Activated CD4-positive, alpha-beta T cell treated with anti-CD3 and anti-CD28 coated beads, Interleukin-10, Interleukin-2, amounts not matched to agents 100 ng/mL and 50 ng/mL, durations not matched to agents 16 hours and 8 hours (primary cell): ENCODE measurements at regions not wholly inside any gene's neighbourhood (a gene's known extent, or its start where the extent isn't known, plus 50 kb on each side); places are given as distances from the start of the nearest gene placed in this dataset.
"Not testable (repeated sequence)": the region's sequence is repeated elsewhere in the genome, so short reads cannot be mapped to it uniquely, and the experiment has no call there.

Experiments
- DNase-seq: peaks from one replicate; pipeline ENCODE4 v3.0.0-alpha.2; 2020

GRCh38 chr5:116858705-116859333 is 284.2 kb upstream of the SEMA6A start:
- DNase-seq, result no peak

- not testable (repeated sequence) for DNase-seq
Observed at GRCh38 chr5:116858020-116858419, 283.4 kb upstream of the SEMA6A start.

- DNase-seq, result no peak
Observed at GRCh38 chr5:116856271-116856670, 281.6 kb upstream of the SEMA6A start.

GRCh38 chr5:116853992-116854391 is 279.4 kb upstream of the SEMA6A start:
- DNase-seq, result no peak

- no peak for DNase-seq
Observed at GRCh38 chr5:116848954-116849581, 274.4 kb upstream of the SEMA6A start.

- no peak for DNase-seq
Observed at GRCh38 chr5:116847960-116848359, 273.3 kb upstream of the SEMA6A start.

GRCh38 chr5:116844015-116844414 is 269.4 kb upstream of the SEMA6A start:
- no peak for DNase-seq

- DNase-seq, result no peak
Observed at GRCh38 chr5:116842514-116842961, 267.9 kb upstream of the SEMA6A start.

GRCh38 chr5:116841734-116842133 is 267.1 kb upstream of the SEMA6A start:
- no peak for DNase-seq

GRCh38 chr5:116838011-116838536 is 263.5 kb upstream of the SEMA6A start:
- DNase-seq, result no peak

GRCh38 chr5:116834796-116835515 is 260.3 kb upstream of the SEMA6A start:
- no peak for DNase-seq

- DNase-seq, result no peak
Observed at GRCh38 chr5:116830079-116830478, 255.5 kb upstream of the SEMA6A start.

GRCh38 chr5:116827078-116827477 is 252.5 kb upstream of the SEMA6A start:
- no peak for DNase-seq

GRCh38 chr5:116825486-116825885 is 250.9 kb upstream of the SEMA6A start:
- DNase-seq, result no peak

GRCh38 chr5:116824751-116825438 is 250.3 kb upstream of the SEMA6A start:
- DNase-seq, result no peak

- no peak for DNase-seq
Observed at GRCh38 chr5:116814626-116815385, 240.2 kb upstream of the SEMA6A start.

- DNase-seq, result no peak
Observed at GRCh38 chr5:116813906-116814305, 239.3 kb upstream of the SEMA6A start.

GRCh38 chr5:116813356-116813755 is 238.7 kb upstream of the SEMA6A start:
- DNase-seq, result no peak

GRCh38 chr5:116810951-116811350 is 236.3 kb upstream of the SEMA6A start:
- DNase-seq, result no peak

- DNase-seq, result no peak
Observed at GRCh38 chr5:116806836-116807235, 232.2 kb upstream of the SEMA6A start.

- DNase-seq, result no peak
Observed at GRCh38 chr5:116799401-116799800, 224.8 kb upstream of the SEMA6A start.

- no peak for DNase-seq
Observed at GRCh38 chr5:116795189-116795588, 220.6 kb upstream of the SEMA6A start.

- no peak for DNase-seq
Observed at GRCh38 chr5:116789522-116789921, 214.9 kb upstream of the SEMA6A start.
